Skeletal muscle satellite cell (primary cell): ENCODE measurements at regions not wholly inside any gene's neighbourhood (a gene's known extent, or its start where the extent isn't known, plus 50 kb on each side); places are given as distances from the start of the nearest gene placed in this dataset.
"Not testable (repeated sequence)": the region's sequence is repeated elsewhere in the genome, so short reads cannot be mapped to it uniquely, and the experiment has no call there.

ENCODE experiments used
- H3K27me3 ChIP-seq: 2 replicates; pipeline ENCODE4 v1.7.0; 2013; ENCODE audit warnings: low read length; ENCODE audit not compliant: control insufficient read depth, insufficient read depth
- H3K36me3 ChIP-seq: 2 replicates; pipeline ENCODE4 v1.7.0; 2013; ENCODE audit warnings: mild to moderate bottlenecking, control low read depth, low read length; ENCODE audit not compliant: insufficient read depth
- H3K4me1 ChIP-seq: 2 replicates; pipeline ENCODE4 v1.7.0; 2013; ENCODE audit warnings: low read length; ENCODE audit not compliant: control insufficient read depth, insufficient read depth
- H3K4me2 ChIP-seq: 2 replicates; pipeline ENCODE4 v1.7.0; 2013; ENCODE audit warnings: mild to moderate bottlenecking, low read length
- H3K4me3 ChIP-seq: 2 replicates; pipeline ENCODE4 v1.7.0; 2013; ENCODE audit warnings: low read length
- H3K9ac ChIP-seq: 2 replicates; pipeline ENCODE4 v1.7.0; 2013; ENCODE audit warnings: mild to moderate bottlenecking, low read depth, low read length, moderate library complexity
- H3K9me3 ChIP-seq: replicated peaks from 2 replicates; pipeline ENCODE4 v1.7.0; 2013; ENCODE audit warnings: mild to moderate bottlenecking, control low read depth, low read length

DNA sequence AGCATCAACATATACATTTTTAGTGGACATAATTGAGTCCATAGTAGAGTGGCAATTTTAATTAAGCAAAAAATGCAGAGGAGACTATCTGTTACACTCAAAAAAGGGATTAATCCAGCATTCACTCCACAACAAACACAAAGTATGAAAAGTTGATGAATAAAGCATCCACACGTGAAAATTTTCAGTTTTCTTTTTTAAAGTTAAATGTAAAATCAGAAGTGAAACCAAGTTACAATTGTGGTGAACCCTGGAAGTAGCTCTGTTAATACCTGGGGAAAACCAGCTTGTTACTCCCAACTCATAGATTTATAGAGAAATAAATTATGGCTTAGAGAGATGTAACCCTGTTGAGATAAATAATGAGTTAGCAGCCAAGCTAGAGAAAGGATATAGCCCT, 807.8 kb downstream of the TRIB2 start:
- H3K9ac ChIP-seq, result no peak overlapping the region
- no peak overlapping the region for H3K4me2 ChIP-seq
- H3K9me3 ChIP-seq, result no peaks in the 10 kb centered on the region
- H3K4me1 ChIP-seq, result no peaks in the 10 kb centered on the region
- H3K4me3 ChIP-seq, result no peak overlapping the region
- no peaks in the 10 kb centered on the region for H3K27me3 ChIP-seq
- no peaks in the 10 kb centered on the region for H3K36me3 ChIP-seq

DNA sequence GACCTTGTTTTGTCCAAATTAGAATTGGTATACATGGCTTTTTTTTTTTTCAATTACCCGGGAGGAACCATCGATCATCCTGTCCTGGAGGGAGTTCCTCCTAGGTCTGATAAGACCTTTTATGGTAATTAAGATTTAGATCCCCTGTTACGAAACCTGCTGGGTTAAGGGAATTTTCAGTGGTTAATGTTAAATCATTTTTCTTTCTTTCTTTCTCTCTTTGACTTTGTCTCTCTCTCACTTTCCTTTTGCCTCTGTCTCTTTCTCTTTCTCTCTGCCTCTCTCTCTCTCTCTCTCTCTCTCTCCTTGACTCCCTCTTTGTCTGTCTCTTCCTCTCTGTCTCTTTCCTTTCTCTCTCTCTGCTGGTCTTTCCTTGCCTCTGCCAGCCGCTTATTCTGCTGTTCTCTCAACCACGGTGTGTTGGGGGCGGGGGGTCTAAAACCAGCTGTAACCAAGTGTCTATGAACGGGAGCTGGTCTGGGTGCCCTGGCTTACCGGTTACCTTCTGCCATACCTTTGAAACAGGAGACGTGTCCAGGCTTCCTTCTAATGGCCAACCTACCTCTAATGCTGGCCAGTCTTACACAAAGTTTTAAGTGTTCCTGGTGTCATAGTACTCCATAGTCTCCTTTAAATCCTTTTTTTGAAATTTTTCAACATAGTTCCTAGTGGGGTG, 815.1 kb downstream of the TRIB2 start:
- not testable (repeated sequence) for H3K4me2 ChIP-seq, H3K9ac ChIP-seq, H3K9me3 ChIP-seq, H3K4me1 ChIP-seq, H3K36me3 ChIP-seq, H3K27me3 ChIP-seq, H3K4me3 ChIP-seq

DNA sequence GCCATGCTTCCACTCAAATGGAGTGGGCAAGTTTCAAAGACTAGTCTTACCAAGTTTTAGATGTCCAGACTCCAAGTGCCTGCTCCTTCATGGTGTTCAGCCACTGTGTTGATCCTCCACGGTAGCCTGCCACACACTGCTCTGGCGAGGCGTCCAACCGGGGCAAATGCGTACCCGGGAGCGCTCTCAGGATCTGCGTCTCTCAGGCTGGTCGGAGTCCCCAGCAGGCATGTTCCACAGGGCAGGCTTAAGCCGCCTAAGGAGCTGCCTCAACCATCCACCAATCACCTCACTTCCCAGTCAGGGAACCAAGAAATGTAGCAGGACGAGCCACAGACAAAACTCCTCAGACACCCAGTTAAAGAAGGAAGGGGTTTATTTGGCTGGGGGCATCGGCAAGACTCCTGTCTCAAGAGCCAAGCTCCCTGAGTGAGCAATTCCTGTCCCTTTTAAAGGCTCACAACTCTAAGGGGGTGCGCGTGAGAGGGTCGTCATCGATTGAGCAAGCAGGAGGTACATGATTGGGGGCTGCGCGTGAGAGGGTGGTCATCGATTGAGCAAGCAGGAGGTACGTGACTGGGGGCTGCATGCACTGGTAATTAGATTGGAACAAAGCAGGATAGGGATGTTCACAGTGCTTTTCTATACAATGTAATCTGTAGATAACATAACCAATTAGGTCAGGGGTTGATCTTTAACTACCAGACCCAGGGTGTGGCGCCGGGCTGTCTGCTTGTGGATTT, 816.2 kb downstream of the TRIB2 start:
- not testable (repeated sequence) for H3K4me2 ChIP-seq, H3K9ac ChIP-seq, H3K9me3 ChIP-seq, H3K27me3 ChIP-seq, H3K36me3 ChIP-seq, H3K4me1 ChIP-seq, H3K4me3 ChIP-seq

DNA sequence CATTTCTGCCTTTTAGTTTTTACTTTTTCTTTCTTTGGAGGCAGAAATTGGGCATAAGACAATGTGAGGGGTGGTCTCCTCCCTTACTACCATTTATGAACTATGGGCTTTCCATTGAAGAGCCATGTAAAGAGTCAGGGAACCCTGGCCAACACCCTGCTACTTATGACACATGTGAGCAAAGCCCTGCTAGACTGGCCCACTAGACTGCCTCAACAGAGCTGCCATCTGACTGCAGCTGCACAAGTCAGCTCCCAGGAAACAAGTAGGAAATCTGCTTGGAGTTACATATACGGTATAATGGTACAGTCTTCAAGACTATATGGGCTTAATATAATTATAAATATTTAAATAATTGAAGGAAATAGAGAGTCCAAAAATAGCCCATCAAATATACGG, 816.8 kb downstream of the TRIB2 start:
- Histone ChIP-seq H3K9ac (no peak overlapping the region), H3K9me3 (no peaks in the 10 kb centered on the region), H3K27me3 (no peaks in the 10 kb centered on the region), H3K4me1 (no peaks in the 10 kb centered on the region), H3K4me2 (no peak overlapping the region), H3K4me3 (no peak overlapping the region), H3K36me3 (no peaks in the 10 kb centered on the region)

DNA sequence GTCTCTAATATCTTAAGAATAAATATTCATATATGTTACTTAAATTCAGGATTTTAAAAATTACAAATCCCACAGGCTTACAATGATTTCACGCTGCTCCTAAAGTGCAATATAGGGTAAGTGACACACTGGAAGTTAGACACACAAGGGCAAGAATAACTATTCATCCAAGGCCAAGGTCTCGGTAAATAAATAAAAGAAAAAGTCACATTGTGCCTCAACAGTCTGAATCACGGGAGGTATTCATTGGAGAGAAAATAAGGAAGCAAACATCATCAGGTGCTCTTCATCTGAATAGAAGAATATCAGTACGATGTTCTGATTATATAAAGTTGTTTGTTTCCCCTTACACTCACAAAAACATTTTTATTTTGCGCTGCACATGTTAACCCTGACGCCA, 820.2 kb downstream of the TRIB2 start:
- Histone ChIP-seq H3K9ac (no peak overlapping the region), H3K36me3 (no peaks in the 10 kb centered on the region), H3K4me1 (no peaks in the 10 kb centered on the region), H3K4me3 (no peak overlapping the region), H3K27me3 (no peaks in the 10 kb centered on the region), H3K9me3 (no peaks in the 10 kb centered on the region), H3K4me2 (no peak overlapping the region)

DNA sequence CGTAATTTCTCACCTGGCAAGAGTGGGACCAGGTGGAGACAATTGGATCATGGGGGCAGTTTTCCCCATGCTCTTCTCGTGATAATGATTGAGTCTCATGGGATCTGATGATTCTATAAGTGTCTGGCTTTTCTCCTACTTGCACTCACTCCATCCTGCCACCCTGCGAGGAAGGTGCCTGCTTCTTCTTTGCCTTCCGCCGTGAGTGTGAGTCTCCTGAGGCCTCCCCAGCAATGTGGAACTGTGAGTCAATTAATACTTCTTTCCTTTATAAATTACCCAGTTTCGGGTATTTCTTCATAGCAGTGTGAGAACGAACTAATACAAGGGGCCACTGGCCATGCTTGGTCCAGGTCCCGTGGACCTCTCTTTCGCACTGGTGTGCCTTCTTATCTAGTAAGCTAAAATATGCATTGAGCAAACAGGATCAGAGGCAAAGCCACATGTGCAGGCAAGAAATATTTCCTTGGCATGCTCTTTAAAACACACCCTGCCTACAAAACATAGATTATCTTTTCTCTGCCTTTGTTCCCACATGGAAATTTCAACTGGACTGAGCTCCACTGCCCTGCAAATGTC, 821.1 kb downstream of the TRIB2 start:
- Histone ChIP-seq H3K4me1 (no peaks in the 10 kb centered on the region), H3K27me3 (no peaks in the 10 kb centered on the region), H3K4me2 (no peak overlapping the region), H3K36me3 (no peaks in the 10 kb centered on the region), H3K4me3 (no peak overlapping the region), H3K9me3 (no peaks in the 10 kb centered on the region), H3K9ac (no peak overlapping the region)

DNA sequence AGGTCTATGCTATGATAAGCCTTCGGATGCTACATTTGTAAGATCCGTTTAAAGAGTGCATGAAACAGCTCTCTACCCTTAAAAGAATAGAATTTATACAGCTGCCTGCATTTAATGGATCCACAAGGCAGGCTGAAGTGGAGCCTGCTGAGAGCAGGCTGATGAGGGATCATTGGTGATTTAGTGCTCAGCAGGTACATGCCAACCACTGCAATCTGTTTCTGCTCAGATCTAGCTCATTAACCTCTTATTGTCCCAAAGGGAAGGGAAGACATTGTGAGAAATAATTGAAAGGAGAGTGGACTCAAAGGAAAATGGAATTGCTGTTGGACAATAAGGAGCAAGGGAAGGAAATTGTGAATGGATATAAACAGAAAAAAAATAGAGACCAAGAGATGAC, 822.6 kb downstream of the TRIB2 start:
- H3K27me3 ChIP-seq, result no peaks in the 10 kb centered on the region
- H3K4me1 ChIP-seq, result no peaks in the 10 kb centered on the region
- H3K4me3 ChIP-seq, result no peak overlapping the region
- H3K9me3 ChIP-seq, result no peaks in the 10 kb centered on the region
- no peaks in the 10 kb centered on the region for H3K36me3 ChIP-seq
- H3K9ac ChIP-seq, result no peak overlapping the region
- H3K4me2 ChIP-seq, result no peak overlapping the region

DNA sequence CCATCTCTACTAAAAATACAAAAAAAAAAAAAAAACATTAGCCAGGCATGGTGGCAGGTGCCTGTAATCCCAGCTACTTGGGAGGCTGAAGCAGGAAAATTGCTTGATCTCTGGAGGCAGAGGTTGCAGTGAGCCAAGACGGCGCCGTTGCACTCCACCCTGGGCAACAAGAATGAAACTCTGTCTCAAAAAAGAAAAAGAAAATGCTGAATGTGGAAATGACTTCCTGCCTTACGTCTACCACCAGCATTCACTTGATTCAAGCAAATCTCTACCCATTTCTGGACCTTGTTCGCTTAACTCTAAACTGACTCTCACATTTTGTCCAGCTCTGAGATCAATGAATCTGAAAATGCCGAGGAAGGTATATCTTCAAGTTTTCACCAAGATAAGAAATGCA, 825.3 kb downstream of the TRIB2 start:
- Histone ChIP-seq H3K9ac (no peak overlapping the region), H3K4me3 (no peak overlapping the region), H3K27me3 (no peaks in the 10 kb centered on the region), H3K36me3 (no peaks in the 10 kb centered on the region), H3K4me2 (no peak overlapping the region), H3K9me3 (no peaks in the 10 kb centered on the region), H3K4me1 (no peaks in the 10 kb centered on the region)

DNA sequence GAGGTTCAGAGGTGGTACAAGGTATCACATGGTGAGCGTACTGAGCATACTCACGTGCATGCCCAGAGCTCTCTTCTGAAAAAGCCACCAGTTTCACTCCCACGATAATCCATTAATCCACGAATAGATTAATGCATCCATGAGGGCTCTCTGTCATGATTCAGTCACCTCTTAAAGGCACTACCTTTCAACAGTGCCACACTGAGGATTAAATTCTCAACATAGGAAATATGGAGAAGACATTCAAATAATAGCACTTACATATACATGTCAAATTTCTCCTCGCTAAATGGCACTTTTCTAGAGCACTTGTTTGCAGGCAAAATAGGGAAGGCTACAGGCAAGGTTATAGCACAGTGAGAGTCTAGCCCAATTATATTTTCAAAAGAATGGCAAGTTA, 825.9 kb downstream of the TRIB2 start:
- no peaks in the 10 kb centered on the region for H3K4me1 ChIP-seq
- H3K27me3 ChIP-seq, result no peaks in the 10 kb centered on the region
- H3K4me2 ChIP-seq, result no peak overlapping the region
- no peaks in the 10 kb centered on the region for H3K36me3 ChIP-seq
- H3K9ac ChIP-seq, result no peak overlapping the region
- H3K4me3 ChIP-seq, result no peak overlapping the region
- H3K9me3 ChIP-seq, result no peaks in the 10 kb centered on the region

DNA sequence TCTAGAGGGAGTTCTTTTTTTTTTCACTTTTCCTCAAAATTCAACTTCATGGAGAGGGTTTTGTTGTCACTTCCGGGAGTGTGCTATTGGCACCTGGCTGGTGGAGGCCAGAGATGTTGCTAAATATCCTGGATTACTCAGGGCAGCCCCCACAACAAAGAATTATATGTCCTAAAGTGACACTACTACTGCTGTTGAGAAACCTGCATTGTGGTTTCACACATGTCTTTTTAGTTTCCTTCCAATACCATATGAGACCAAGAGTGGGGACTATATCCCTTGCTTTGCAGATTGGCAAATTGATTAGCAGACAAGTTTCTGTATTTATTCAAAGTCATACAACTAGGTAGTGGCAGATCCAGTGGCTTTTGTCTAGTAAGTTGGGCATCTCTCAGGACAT, 826.8 kb downstream of the TRIB2 start:
- no peaks in the 10 kb centered on the region for H3K36me3 ChIP-seq
- no peaks in the 10 kb centered on the region for H3K9me3 ChIP-seq
- no peak overlapping the region for H3K4me3 ChIP-seq
- H3K4me2 ChIP-seq, result no peak overlapping the region
- no peaks in the 10 kb centered on the region for H3K27me3 ChIP-seq
- no peak overlapping the region for H3K9ac ChIP-seq
- H3K4me1 ChIP-seq, result no peaks in the 10 kb centered on the region

DNA sequence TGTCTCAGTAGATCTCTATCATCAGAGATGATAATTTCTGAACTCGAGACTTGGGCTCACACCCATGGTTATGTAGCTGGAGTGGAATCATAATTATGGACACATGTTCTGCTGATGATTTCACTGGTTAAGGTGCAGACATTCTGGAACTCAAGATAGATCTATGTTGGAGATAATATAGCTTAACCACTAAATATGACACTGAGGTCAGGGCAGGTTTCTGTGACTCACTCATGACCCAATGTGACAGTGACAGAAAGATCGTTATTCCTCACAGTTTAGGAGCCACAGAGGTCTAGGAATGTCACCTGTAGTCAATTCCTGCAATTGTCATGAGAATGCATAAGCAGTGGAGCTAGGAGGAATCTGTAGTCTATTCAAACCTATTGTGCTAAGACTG, 828.6 kb downstream of the TRIB2 start:
- Histone ChIP-seq H3K36me3 (no peaks in the 10 kb centered on the region), H3K4me3 (no peak overlapping the region), H3K4me2 (no peak overlapping the region), H3K27me3 (no peaks in the 10 kb centered on the region), H3K9ac (no peak overlapping the region), H3K4me1 (no peaks in the 10 kb centered on the region), H3K9me3 (no peaks in the 10 kb centered on the region)

DNA sequence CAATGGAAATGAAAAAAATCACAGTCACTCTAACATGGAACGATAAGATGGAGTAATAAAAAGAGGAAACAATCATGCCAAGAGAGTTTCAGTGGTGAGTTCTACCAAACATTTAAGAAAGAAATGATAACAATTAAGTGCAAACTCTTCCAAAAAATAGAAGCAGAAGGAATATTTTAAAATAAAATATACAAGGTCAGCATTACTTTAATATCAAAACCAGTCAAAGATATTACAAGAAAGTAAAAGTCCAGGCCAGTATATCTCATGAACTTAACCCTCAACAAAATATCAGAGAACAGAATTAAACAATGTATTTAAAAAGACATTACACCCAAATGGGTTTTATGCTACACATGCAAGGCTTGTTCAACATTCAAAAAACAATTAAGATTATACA, 829.4 kb downstream of the TRIB2 start:
- Histone ChIP-seq H3K4me2 (no peak overlapping the region), H3K27me3 (no peaks in the 10 kb centered on the region), H3K4me3 (no peak overlapping the region), H3K36me3 (no peaks in the 10 kb centered on the region), H3K4me1 (no peaks in the 10 kb centered on the region), H3K9me3 (no peaks in the 10 kb centered on the region), H3K9ac (no peak overlapping the region)
